Hematopoietic multipotent progenitor cell treated with erythropoietin and hydrocortisone succinate and interleukin-3 and kit ligand, for 4 days (in vitro differentiated cells): ENCODE measurements at regions not wholly inside any gene's neighbourhood (a gene's known extent, or its start where the extent isn't known, plus 50 kb on each side); places are given as distances from the start of the nearest gene placed in this dataset.
A peak's percentile ranks its signal among the peaks of the same experiment; 100 is the strongest.

Experiments
- DNase-seq: peaks from one replicate; pipeline ENCODE4 v3.0.0-alpha.2; 2015

- DNase-seq, result no peak
Measured at GRCh38 chr7:25279705-25280104, 51.4 kb upstream of the NPVF start.

- no peak for DNase-seq
Measured at GRCh38 chr7:25280181-25280580, 51.9 kb upstream of the NPVF start.

DNA sequence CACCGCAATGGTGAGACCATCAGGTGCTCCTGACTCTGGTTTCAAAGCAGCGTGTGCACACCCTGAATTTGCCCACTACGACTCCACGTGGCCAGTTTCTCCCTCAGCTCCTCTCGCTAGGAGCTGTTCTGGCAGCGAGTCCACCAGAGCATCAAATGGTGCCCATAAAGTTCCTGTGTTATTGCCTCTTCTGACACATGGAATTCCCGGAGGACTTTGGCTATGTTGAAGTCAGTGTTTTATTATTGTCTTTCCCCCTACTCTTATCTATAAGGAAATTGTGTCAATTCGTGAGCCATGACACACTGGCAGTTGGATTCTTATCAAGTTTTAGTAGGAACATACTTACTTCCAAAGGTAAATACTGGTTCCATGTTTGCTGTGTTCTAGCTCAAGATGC lies 53.9 kb upstream of the NPVF start:
- DNase-seq, result no peak

DNA sequence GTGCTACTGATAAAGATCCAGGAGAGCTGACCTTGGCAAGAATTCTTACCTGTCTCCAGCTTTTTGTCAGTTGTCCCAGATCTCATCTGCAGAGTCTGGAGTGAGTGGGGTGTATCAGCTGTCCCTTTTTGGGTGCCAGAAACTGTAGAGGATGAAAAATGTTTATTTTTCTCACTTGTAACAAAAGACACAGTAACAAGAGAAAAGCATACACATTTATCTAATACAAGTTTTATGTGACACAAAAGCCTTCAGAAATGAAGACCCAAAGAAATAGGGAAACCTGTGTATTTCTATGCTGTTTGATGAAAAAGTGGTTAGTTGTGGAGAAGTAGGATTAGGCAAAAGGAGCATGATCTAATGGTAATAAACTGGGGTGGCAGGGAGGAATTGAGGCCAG lies 58.5 kb upstream of the NPVF start:
- no peak for DNase-seq

- peak; percentile 4 for DNase-seq
Measured at GRCh38 chr7:25287291-25287690, 59.0 kb upstream of the NPVF start.

DNA sequence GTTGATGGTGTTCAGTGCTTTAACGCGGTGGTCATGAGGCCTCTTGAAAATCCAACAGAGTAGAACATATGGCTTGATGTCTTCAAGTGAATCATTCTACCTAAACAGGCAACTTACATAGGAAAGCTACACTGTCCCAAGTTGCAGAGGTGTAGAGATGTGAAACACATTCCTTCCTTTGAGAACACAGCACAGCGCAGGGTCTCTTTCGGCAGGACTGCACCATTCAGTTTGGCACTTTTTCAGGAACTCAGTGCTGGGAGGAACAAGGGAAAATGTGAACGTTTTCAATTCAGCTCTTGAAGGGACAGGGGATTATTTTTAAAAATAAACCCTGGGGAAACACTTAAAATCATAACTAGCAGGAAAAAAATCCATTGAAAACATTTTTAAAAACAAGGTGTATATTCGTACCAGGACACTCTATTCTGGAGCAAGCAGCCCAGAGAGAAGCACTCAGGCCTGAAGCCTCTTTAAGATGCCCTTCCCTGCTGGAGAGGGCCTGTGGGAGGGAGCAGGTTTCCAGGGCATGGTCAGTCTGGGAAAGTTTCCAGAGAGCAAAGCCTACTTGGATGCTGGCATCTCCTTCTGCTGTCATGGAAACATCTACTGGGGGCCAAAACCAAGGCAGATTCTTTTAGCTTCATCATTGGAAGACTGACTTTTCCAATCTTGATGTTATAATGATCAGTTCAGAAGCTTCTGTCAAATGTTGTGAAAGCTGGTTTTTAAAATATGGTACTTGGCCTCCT lies 60.4 kb upstream of the NPVF start:
- DNase-seq, result no peak

DNA sequence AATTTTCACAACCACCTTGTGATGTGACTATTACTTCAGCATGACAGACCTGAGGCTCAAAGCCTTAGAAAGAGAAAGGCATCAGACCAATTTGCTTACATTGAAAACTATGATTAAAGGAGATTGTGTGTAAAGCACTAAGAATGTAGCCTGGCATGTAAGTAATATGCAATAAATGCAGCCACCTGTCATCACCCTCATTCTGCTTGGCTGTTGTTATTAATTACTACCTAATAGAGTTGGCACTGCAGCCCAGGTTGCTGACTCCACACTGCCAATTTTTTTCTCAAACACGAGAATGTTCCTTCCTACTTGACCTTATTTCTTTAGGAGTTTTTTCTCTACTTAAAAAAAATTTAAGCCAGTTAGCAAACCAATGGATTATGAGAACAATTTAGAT lies 61.2 kb upstream of the NPVF start:
- DNase-seq, result no peak

- no peak for DNase-seq
Measured at GRCh38 chr7:25294624-25295023, 66.3 kb upstream of the NPVF start.

- DNase-seq, result no peak
Measured at GRCh38 chr7:25295387-25295786, 67.1 kb upstream of the NPVF start.

- DNase-seq, result no peak
Measured at GRCh38 chr7:25296086-25296485, 67.8 kb upstream of the NPVF start.

DNA sequence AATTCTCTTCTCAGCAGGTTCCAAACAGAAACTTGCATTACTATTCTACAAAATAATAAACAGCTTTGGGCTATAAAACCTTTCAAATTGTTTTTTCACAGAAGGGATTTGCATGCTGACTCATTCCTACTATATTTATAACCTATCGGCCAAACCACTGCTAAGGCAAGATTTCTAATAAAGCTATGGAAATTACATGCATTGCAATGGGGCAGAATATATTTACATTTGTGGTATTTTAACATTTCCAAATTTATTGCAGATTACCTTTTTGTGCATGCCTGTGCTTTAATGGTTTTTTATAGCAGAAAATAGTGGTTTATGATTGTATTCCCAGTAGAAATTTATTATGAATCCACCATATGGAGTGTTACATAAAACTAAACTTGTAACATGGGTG lies 69.0 kb upstream of the NPVF start:
- no peak for DNase-seq

DNA sequence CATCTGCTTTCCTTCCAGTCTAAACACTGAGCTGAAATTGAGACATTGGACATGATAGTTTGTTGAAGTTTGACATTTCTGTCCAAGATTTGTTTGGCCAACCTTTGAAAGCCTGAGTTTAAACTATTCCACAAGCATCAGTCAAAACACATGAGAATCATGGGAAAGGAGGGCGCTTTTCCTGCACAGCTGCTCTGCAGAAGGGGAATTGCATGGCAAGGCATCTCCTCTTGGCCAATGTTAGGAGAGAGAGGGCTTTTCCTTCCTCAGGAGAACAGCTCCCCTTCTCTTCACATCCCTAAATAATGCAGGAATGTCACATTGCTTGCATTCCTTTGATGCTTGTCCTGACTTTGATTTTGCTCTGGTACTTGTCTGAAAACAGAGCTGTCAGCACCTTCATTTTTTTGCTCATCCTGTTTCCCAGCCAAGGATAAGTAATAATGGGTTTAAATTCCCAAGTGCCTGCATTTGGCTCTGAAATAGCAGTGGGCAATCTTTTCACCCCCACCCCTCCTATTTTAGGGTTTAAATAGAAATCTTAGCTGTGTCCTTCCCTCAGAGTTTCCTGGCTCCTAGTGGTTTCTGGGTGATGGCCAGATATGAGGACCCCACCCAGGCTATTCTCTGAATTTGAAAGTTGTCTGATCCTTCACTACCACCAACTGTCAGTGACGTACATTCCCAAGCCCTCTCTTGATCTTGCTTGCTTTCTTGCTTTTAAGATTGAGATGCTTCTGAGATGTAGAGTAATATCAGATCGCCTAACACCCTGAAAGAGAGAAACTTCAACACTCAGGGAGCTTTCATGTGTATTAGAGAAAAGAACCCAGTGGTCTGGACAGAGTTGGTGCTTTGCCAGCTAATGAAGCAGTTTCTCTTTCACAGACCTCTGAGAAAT lies 75.2 kb upstream of the NPVF start:
- peak; percentile 4 for DNase-seq

GRCh38 chr7:25304691-25305090 lies 76.4 kb upstream of the NPVF start:
- DNase-seq, result no peak

GRCh38 chr7:25305831-25306230 lies 77.5 kb upstream of the NPVF start:
- DNase-seq, result no peak

GRCh38 chr7:25307624-25308023 lies 79.3 kb upstream of the NPVF start:
- DNase-seq, result no peak

GRCh38 chr7:25308246-25308645 lies 80.0 kb upstream of the NPVF start:
- DNase-seq, result no peak

DNA sequence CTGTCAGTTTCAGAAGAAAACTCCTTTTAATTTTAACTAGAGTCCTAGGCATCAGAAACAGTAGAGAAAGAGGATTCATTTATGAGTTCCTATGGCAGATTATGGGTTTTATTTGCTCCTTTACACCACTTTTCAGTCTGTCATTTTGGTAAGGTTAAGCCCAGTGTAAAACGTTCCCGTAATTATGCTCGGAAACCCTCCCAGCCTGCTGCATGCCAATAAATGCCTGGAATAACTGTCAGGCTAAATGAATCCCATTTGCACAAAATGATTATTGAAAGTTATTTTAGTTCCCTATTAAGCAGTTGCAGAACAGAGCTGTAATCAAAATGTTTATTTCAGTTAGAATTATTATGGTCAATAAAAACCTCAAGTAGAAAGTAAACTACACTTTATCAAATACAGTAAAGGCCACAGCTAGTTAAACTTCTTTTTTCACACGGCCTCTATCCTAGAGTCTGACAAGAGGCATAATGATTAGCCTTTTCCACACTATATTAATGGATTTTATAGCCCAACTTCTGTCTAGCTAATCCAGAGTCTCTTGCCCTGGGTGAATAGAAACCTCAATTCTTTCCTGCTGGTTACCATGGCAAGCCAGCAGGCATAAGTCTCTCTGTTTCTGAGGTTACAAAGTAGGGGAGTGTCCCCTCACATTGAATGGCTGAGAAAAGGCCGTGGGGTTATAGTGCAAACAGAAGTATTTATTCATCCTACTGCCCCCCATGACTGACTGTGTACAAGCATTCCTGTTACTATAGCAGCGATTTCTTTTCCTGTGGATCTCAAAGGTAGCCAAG lies 80.8 kb upstream of the NPVF start:
- DNase-seq, result no peak

- no peak for DNase-seq
Measured at GRCh38 chr7:25310896-25311295, 82.6 kb upstream of the NPVF start.

- DNase-seq, result no peak
Measured at GRCh38 chr7:25311346-25311745, 83.1 kb upstream of the NPVF start.

DNA sequence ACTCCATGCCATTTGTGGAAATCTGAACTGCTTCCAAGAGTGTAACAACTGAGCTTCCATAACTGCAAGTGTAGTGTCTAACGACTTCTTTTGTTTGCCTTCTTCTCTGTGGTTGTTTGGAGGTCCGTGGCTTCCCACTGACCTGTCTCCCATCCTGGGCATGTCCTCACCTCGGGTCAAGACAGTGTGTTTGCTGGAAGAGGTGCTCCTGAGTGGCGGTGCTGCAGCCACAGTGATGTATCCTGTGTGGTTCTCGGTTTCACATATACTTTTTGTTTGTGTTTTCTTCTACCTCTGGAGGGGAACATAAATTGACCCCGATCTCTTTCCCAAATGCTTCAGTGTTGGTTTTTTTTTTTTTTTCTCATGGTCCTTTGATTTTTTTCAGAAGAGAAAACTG lies 84.7 kb upstream of the NPVF start:
- no peak for DNase-seq

DNA sequence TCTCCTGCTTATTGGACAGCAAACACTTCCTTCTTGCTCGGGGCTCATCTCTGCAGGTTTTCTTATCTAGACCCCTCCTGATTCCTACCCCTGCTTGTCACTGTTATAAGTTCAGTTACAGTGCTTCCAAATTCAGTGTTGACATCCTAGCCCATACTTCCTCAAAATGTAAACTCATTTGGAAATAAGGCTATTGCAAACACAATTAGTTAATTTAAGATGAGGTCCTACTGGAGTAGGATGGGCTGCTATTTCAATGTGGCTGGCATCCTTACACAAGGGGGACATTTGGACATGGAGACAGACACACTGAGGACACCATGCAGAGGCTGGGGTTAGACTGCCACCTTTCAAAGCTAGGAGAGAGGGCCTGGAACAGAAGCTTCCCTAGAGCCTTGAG lies 85.2 kb upstream of the NPVF start:
- DNase-seq, result peak; percentile 13

DNA sequence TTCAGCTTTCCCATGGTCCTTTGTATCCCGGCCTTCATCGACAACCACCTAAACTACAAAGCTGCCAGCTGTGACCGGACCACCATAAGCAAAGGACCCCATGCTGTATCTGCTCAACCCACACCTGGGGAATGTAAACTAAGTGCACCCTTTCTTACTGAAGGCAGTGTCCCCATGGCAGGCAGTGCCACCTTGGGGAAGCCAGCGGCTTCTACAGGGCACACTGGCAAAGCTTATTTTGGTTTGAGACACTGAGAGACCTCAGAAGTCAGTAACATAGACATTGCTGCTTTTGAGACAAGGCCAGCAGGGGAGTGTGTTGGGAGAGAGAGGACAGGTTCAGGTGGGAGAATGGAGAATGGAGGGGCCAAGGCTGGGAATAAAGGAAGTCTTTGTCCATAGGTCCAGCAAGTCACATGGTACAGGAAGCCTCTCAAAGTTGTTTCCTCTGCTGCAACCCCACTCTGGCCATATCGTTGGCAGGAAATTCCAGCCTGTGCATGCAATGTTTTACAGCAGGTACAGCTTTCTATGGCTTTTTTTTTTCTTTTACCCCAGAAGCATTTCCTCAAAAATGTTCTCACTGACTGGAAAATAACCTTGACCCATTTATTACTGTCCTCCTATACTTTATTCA lies 85.9 kb upstream of the NPVF start:
- DNase-seq, result no peak

DNA sequence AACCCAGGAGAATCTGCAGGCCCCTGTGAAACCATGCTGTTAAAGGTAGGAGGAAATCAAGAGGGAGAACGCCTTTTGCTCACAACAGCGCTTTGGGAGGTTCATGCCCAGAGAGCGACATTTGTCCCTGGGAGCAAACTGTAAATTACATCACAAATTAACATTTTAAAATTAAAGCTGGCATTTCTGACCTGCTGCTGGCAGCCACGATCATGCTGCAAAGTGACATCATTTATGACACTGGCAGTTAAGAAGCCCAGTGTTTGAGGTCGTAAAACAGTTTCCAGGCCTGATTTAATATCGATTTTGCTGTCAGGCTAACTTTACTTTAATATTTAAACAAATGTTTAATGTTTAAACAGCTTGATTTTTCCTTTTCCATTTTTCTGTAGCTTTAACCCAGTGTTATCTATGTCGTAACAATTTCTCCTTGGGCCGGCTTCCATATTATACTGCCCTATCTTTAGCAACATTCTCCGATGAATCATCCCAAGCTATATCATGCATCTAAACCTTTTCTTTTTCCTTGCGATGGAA lies 86.5 kb upstream of the NPVF start:
- no peak for DNase-seq
